NCI-H82 treated with DMSO at 0.1 percent for 48 hours (cell line): ENCODE measurements at regions not wholly inside any gene's neighbourhood (a gene's known extent, or its start where the extent isn't known, plus 50 kb on each side); places are given as distances from the start of the nearest gene placed in this dataset.

Experiments used
- DNase-seq: peaks from one replicate; lab custom pipeline; 2025; ENCODE audit not compliant: unreplicated experiment; lab: John Stamatoyannopoulos, UW

DNA sequence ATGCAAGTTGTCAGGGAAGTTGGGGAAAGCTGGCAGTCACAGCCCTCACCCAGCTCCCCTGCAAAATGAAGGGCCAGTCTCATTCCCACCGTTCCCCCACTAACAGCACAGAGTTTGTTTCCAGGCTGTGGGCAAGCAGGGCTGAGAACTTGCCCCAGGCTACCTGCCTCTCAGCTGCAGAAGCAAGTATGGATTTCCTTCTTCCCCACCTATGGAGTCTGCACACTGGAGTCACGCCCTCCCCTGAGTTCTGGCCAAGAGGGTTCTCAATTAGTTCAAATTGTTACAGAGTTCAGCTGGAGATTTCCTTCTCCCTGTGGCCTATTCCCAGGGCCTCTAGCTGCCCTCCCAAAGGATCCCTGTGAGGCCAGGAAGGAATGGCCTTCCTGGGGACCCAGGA lies 90.1 kb upstream of the ATP11B start:
- DNase-seq: no peak

DNA sequence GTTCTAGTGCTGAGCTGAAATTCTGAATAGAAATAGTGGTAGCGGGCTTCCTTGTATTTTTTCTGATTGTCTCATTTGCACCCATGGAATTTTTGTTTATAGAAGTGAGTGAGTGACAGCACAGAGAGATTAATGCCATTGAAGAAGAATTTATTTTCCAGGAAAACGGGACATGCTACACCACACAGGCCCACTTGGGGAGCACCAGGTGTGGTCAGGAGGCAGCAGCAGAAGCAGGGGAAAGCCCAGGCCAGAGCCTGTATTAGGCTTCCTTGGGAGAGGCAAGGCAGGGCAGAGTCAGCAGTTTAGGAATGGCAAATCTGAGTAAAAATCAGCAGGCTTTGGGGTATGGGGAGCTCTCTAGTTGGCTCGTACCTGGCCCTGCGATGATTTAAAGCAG lies 88.4 kb upstream of the ATP11B start:
- DNase-seq: no peak

DNA sequence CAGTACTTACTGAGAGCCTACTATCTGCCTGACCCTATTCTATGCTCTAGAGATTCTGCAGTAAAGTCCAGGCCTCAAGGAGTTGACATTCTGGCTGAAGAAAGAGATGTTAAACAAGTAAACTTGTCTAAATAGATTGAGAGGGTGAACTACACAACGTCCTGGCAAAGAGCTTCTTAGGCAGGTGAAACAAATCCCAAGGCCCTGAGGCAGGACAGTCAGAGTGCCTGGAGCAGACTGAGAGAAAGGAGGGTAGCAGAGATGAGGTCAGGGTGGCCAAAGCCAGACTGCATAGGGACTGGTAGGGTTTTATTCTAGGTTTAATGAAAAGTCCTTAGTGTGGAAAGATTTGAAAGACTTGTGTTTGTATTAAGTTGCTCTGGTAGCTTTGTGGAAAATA lies 84.5 kb upstream of the ATP11B start:
- no peak for DNase-seq

DNA sequence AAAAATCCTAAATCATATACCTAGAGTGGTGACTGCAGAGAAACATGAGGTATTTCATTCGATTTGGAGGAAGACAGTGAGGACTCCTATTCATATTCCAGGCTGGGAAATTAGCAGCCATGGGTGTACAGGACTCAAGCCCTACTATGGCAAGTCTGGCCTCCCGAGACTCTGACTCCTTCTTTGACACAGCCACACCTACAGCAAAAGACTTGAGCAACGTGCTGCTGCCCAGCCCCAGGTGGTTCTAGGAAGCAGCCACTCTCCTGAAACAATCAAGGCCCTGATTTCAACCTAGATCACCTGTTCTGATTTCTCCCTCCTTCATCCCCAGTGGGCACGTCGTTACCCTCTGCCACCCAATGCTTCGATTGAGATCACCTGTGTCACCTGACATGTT lies 84.0 kb upstream of the ATP11B start:
- no peak for DNase-seq

DNA sequence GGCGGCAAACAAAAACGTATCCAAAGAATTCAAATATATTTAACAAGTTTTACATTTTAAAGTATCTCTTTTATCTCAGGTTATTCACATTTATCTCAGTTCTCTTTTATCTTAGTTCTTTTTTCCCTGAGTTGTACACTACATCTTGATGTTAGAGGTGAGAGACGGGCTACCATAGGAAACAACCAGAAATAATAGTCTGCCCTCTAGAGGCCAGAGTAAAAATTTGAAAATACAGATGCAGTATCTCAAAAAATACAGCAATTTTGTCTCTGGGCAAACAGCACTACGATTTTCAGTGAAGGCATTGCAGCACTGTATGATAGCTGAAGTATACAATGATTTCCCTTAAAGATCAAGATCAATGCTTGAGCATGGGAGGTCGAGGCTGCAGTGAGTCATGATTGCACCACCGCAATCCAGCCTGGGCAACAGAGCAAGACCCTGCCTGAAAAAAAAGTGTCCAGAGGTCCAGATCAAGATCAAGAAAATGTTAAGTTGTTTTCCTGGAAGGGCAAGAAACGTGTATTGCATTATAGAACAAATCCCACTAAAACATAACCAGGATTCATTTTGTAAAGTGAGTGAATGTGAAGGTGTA lies 82.6 kb upstream of the ATP11B start:
- DNase-seq: no peak

DNA sequence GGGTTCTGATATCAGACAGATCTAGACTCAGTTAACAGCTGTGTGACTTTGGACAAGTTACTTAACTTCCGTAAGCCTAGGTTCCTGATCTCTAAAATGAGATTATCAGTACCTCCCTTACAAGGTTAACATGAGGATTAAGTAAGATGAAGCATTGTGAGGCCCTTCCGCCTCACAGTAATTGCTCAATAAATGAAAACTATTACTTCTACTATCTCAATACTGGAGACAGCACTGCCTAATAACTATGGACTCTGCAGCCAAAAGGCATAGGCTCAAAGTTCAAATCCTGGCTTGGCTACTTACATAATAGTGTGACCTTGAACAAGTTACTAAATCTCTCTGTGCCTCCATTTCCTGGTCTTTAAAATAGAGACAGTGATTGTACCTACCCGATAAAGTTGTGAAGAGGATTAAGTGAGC lies 82.0 kb upstream of the ATP11B start:
- DNase-seq: peak; percentile 88

DNA sequence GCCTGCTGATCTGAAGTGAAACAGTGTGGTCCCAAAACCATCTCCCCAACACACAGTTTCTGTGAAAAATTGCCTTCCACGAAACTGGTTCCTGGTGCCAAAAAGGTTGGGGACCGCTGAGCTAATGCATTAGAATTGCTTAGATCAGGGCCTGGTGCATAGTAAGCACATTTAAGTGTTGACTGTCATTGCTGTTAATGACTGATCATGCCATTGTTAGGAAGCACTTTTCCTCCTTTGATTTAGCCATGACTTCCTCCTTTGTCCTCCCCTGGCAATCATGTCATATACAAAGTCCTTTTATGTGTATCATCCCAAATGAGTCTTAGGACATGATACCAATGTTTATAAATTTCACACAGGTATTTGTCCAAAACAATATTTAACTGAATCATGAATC lies 81.5 kb upstream of the ATP11B start:
- DNase-seq: no peak

DNA sequence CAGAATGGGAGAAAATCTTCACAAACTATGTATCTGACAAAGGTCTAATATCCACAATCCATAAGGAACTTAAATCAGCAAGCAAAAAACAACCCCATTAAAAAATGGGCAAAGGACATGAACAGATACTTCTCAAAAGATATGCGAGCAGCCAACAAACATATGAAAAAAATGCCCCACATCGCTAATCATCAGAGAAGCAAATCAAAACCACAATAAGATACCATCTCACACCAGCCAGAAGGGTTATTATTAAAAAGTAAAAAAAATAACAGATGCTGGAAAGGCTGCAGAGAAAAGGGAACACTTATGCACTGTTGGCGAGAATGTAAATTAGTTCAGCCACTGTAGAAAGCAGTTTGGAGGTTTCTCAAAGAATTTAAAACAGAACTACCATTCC lies 80.2 kb upstream of the ATP11B start:
- no peak for DNase-seq

DNA sequence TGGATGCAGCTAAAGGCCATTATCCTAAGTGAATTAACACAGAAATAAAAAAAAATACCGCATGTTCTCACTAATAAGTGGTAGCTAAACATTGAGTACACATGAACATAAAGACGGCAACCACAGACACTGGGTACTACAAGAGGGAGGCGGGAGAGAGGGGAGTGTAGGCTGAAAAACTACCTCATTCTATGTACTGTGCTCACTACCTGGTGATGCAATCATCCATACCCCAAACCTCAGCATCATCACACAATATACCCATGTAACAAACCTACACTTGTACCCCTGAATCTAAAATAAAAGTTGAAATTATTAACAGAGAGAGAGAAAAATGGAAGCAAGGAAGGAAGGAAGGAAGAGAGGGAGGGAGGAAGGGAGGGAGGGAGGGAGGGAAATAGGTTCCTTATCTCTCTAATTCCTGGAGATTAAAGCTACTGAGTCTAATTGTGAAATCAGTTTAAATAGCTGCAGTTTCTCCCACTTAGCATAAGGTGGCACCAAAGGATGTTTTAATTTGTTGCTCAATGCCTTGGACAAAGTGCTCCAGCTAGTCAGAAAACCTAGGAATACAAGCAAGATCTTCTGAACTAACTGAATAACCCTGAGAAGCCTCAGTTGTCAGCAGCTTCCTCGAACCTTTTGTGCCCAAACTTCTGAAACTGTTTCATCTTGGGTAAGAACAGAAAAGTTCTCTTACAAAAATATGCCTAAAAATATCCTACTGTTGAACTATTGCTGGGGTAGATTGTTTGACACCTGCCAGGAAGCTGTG lies 79.4 kb upstream of the ATP11B start:
- peak; percentile 83 for DNase-seq

DNA sequence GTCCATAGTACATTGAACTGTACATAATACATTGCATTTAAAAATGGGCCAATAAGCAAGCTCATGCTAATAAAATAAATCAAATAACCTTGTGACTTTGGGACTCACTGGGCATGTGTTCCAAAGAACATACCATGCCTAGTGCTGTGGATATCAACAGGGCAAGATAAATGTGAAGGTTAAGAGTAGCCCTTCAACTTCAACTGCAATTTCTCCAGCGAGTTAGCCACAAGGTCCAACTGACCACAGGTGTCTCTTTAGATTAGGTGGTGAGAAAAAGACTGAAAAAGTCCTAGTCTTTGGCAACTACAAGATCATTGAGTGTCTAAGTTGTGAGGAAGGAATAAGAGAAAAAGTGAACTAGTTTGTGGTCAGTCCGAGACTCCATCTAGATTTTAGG lies 78.3 kb upstream of the ATP11B start:
- DNase-seq: no peak

DNA sequence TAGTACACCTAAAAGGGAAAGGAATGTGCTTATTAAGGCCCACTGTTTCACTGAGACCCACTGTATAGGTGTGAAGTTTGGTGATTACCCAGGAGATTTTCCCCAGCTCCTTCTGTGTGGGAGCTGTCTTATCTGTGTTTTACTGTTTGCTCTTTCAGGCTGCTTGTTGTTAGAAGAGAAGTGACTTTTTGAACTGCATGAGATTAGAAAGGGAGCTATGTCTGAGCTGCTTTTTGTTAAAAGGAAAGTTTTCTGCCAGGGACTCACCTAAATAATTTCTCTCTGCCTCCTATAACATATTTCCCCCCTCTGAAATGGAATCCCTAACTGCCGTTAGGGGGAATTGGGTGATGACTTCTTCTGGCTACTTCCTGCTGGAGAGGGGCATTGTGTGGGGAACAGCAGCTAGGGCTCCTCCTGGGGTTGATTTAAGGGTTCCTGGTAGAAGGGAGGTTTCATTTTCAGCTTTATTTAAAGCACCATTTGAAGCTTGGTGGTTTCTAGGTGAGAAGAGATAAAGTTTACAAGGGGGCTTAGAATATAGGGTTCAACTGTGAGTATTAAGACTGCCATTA lies 77.1 kb upstream of the ATP11B start:
- no peak for DNase-seq

DNA sequence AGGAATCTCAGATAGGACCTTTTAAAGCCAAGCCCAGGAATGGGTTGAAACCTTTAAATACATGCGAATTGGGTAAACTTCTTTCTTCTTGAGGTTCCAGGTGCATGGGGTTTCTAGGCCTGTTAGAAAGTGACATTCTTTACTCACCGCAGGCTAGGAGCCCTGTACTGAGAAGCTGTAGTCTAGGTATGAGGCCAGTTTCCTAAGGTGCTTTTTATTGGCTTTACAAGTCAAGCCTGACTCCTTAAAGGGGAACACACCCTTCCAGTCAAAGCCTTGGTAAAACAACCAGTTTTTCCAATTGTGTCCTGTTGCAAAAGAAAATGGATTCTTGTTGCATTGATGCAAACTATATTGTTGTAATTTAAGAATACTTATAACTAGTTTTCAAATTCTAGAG lies 76.1 kb upstream of the ATP11B start:
- DNase-seq: no peak

DNA sequence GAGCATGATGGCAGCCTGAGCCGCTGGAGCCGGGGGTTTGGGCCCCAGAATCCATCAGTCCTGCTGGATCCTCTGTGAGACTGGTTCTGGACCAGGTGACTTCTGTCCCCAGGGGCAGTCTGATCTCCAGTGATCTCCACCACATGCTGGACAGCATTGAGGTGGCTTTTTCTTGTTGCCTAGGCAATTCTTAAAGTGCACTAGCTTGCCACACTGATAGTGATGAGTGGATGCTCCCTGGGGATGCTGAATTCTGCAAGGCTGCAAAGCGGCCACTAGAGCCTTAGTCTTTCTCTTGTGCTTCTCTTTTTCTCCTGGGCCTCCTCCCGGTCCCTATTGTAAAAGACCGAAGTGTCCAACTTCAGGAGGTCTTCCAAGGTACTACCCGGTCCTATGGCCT lies 70.4 kb upstream of the ATP11B start:
- DNase-seq: no peak

DNA sequence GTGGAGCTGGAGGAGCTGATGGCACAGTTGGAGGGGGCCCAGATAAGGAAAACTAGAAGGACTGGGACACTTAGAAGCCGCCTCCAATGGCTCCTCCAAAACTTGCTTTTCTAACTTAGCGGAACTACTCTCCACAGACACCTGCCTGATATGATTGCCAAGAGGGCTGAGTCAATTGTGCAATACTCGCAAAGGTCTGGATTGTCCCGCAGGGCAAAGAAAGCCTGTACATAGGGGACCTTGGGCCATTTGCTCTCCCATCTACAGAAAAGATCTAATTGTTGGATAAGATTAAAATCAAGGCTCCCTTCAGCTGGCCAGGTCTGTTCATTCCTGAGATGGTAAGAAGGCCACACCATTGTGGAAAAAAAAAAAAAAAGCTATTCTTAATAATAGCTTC lies 69.7 kb upstream of the ATP11B start:
- no peak for DNase-seq

DNA sequence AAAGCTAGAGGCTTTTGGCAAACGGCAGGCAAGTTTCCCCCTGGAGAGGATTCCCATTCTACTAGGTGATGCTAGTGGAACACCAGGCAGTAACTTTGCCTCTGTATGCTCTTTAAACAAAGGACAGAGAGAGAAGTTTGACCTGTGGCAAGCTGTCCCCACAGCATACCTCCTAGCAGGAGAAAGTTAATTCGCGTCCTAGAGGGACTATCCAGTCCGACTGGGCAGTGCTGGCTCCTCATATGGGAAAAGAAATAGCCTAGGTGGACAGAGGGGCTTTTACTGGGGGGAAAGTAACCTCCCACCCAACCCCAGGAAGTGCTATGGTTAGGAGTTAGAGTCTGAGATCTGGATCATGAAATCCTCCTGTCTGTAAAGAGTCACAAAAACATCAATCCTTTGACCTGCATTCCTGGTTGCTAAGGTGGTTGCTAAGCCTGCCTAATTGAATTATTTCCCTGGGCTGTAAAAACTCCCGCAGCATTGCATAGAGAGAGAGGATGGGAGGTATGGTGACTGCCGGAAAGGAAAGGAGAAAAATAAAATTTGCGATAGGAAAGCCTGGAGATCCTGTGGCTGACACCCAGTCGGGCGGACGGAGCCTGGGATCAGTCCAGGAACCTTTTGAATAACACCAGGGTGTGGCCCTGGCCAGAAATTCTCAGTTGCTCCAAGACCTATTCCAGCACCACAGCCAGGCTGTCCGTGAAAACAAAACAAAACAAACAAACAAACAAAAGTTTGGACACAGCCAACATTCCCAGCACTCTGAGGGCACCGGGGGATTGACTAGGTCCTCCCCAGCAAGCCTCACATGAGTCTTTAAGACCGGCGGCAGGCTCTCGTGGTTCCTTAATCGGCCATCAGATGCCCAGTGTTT lies 67.7 kb upstream of the ATP11B start:
- DNase-seq: peak; percentile 72

DNA sequence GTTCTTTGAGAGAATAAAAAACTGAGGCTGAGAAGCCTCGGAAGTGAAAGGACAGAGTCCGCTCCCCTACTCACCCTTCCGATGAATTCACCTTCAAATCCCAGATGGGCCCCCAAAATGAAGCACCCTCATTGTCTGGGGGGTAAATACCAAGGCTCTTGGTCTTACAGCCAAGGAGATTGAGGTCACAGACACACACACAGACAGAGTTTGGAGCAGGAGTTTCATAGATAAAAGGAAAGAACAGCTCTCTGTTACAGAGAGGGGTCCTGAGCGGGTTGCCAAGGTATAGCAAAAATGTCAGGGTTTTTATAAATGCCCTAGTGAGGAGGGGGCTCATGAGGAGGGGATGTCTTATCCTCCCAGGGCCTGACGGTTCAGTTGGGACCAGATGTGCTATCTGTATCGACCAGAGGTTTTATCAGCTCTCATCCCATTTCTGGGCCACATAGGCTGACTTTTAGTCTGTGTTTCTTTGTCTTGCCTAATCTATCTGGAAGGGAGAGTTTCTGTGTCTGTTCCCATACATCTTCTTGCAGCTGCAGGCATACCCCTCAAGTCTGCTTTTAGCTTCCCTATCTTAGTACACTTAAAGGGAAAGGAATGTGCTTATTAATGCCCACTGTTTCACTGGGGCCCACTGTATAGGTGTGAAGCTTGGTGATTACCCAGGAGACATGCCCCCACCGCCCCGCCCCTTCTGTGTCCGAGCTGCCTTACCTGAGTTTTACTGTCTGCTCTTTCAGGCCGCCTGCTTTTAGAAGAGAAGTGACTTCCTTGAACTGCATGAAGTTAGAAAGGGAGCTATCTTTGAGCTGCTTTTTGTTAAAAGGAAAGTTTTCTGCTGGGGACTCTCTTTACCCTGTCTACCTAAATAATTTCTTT lies 66.8 kb upstream of the ATP11B start:
- no peak for DNase-seq

DNA sequence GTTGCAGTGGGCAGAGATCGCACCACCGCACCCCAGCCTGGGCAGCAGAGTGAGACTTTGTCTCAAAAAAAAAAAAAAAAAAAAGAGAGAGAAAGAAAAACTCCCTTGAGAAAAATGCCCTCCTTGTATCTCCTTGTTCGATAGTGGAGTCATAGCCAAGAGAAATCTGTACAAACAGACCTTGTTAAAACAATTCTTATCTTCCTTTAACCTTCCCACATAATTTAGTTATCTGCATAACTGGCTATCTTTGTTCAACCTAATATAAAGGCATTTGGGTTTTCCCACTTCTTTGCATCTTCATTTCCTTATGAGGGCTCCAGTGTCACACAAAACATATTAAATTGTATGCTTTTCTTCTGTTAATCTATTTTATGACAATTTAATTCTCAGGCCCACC lies 65.1 kb upstream of the ATP11B start:
- DNase-seq: no peak

DNA sequence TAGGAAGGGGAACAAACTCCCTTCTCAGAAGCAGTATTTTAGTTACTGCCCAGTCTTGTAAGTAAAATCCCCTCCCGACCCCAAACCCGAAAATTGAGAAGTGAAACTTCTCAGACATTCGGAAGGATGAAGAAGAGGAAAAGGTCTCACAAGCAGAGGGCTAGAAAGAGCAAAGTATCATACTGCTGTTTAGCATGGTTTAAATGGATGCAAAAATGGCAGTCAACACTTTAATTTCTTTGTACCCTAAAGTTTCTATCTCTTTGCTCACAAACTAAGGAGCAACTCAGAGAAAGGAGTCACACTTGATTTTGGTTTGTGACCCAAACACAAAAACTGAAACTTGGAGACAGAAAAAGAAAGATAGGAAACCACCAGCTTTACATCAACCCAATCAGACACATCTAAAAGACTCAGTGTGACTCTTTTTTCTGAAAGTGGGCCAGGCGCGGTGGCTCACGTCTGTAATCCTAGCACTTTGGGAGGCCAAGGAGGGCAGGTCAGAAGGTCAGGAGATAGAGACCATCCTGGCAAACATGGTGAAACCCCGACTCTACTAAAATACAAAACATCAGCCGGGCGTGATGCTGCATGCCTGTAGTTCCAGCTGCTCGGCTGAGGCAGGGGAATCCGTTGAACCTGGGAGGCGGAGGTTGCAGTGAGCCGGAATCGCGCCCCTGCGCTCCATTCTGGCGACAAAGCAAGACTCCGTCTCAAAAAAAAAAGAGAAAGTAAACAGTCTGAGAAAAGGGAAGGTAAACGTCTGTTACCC lies 63.2 kb upstream of the ATP11B start:
- no peak for DNase-seq

DNA sequence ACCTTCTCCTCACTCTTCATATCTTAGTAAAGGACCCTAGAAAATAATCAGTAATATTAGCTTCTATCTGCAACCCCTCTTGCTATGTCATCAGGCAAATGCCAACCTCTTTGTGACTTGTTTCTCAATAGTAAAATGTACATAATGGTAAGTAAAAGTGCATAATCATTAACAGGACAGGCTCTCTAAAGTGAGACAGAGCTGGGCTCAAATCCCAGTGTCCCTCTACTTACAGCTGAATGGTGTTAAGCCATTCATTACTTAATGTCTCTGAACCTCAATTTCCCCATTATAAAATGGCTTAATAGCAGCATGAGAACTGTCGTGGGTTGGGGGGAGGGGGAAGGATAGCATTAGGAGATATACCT lies 62.6 kb upstream of the ATP11B start:
- DNase-seq: no peak

DNA sequence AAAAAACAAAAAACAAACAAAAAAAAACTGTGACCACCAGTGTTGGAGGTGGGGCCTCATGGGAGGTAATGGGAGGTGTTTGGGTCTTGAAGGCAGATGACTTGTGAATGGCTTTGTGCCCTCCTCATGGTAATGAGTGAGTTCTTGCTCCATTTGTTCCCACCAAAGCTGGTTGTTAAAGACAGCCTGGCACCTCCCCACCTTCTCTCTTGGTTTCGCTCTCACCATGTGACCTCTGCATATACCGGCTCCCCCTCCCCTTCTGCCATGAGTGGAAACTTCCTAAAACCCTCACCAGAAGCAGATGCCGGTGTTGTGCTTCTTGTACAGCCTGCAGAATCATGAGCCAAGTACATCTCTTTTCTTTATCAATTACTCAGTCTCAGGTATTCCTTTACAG lies 61.5 kb upstream of the ATP11B start:
- DNase-seq: no peak
